GM12873 (cell line): ENCODE measurements at regions not wholly inside any gene's neighbourhood (a gene's known extent, or its start where the extent isn't known, plus 50 kb on each side); places are given as distances from the start of the nearest gene placed in this dataset.

ENCODE experiments used
- TF ChIP-seq, protein P1 (sequence below): IDR thresholded peaks from 2 replicates; pipeline ENCODE4 v1.5.1; 2012; ENCODE audit warnings: low read depth, mild to moderate bottlenecking, moderate library complexity, low read length, control low read depth; ENCODE audit not compliant: insufficient read depth; ENCODE audit errors: missing control alignments

DNA sequence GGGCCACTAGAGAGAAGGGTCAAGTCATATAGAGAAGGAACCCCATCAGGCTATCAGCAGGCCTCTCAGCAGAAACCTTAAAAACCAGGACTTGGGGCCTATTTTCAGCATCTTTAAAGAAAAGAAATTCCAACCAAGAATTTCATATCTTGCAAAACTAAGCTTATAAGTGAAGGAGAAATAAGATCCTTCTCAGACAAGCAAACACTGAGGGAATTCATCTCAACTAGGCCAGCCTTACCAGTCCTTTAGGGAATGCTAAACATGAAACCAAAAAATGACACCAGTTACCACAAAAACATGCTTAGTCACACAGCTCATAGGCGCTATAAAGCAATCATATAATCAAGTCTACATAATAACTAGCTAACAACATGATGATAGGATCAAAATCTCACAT, 407.1 kb downstream of the LRRC70 start:
- TF ChIP-seq, protein P1, sequence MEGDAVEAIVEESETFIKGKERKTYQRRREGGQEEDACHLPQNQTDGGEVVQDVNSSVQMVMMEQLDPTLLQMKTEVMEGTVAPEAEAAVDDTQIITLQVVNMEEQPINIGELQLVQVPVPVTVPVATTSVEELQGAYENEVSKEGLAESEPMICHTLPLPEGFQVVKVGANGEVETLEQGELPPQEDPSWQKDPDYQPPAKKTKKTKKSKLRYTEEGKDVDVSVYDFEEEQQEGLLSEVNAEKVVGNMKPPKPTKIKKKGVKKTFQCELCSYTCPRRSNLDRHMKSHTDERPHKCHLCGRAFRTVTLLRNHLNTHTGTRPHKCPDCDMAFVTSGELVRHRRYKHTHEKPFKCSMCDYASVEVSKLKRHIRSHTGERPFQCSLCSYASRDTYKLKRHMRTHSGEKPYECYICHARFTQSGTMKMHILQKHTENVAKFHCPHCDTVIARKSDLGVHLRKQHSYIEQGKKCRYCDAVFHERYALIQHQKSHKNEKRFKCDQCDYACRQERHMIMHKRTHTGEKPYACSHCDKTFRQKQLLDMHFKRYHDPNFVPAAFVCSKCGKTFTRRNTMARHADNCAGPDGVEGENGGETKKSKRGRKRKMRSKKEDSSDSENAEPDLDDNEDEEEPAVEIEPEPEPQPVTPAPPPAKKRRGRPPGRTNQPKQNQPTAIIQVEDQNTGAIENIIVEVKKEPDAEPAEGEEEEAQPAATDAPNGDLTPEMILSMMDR, result no peak

DNA sequence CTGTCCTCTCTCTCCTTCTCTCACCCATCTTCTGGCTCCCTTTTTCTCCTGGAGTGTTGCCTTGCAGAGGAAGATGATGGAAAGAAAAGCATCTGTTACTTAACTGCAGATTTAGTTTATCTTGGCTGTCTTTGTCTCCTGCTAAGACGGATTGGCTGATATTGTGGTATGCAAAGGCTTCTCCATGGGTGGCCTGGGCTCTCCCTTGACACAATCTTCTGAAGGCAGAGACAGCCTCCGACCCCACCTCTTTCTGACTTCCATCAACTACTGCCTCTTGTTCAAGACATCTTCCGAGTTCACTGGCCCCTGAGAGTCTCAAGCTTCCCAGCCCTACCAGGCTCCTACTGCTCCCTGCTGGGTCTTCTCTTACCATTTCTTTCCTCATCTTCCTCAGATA, 403.7 kb downstream of the LRRC70 start:
- TF ChIP-seq, protein P1, result no peak

DNA sequence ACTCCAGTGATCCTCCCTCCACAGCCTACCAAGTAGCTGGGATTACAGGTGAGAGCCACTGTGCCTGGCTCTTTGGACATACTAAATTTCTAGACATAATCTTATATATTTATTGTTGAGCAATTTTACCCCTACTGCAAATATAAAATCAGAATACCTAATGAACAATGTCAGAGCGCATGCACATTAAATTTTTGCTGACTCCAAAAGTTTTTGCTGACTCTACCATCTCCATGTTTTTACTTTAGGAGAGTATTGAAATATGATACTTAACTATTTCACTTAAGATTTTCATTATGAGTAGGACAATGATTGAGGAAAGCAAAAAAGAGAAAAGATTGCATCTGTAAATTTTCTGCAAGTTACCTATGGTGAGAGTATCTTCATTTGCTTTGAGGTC, 402.3 kb downstream of the LRRC70 start:
- TF ChIP-seq, protein P1, result no peak

DNA sequence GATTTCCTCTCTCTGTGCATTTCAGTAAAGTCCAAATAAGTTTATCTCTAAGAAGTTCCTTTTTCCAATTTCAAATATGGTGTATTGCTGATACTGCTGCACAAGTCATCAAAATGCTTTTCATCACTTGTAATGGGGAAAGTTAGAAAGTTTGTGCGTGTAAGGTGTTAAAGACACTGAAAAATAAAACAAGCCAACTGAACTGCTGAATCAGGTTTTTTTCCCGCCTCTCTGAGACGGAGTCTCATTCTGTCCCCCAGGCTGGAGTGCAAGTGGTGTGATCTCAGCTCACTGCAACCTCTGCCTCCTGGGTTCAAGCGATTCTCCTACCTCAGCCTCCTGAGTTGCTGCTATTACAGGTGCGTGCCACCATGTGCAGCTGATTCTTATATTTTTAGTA, 400.9 kb downstream of the LRRC70 start:
- TF ChIP-seq, protein P1, result no peak

DNA sequence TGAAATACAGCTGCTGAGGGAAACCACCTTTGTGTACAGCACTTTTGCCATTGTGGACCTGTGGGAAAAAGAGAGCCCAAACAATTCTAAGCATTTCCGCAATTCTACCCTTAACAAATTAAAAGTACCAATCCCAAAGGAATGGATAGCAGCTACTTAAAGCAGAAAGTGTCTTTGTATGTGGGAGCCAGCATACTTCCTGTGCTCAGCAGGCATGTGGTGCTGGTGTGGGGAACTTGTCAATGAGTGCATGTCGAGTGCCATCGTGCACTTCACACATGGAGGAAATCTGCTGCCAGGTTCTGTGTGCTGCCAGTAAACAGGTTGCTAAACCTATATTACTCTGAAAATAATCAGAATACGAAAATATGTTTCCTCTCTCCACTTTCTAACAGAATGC, 399.0 kb downstream of the LRRC70 start:
- TF ChIP-seq, protein P1, result no peak

DNA sequence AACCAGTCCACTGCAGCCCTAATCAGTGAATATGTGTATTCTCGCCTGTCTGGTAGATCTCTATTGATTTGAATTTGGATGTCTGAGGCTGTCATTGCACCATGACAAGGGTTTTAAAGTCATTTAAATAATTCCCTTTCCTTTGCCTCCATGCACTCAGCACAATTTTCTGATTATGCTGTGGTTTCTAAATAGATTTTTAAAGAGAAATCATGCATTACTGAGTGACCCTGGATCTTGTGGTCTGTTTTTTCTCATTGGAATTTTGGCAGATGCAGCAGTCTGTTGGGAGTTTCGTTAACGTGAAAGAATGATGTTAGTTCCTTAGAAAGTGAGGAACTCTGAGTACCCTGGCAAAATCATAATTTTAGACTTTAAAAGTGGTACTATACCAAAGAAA, 396.0 kb downstream of the LRRC70 start:
- TF ChIP-seq, protein P1, result no peak

DNA sequence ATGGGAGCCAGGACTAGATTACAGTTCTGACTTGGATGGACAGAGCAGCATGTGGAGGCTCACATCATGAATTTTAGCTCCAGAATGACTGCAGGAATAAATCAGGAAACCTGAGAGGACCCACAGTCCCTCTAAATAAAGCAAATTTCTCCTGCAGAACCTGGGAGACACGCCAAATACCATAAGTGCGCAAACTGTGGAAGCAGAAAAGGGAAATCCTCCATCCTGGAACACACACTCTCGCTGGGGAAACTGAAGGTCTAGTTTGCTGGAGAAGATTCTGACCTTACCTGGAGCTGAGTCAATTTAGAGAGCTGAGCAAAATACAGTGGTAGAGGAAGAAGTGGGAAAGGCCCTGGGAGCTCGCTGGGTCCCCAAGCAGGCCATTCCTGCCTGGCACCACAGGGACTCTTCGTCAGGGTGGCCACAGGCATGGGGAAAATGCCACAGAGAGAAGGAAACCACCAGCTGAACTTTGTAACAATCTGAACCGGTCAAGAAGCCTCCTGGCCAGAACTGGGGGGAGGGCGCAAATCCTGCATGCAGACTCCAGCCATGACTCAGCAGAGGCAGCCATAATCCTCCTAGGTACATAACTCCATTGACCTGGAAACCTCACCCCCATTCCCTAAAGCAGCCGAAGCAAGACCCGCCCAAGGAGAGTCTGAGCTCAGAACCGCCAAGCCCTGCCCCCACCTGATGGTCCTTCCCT, 390.9 kb downstream of the LRRC70 start:
- TF ChIP-seq, protein P1, result no peak
